Hematopoietic multipotent progenitor cell (in vitro differentiated cells): ENCODE measurements at regions not wholly inside any gene's neighbourhood (a gene's known extent, or its start where the extent isn't known, plus 50 kb on each side); places are given as distances from the start of the nearest gene placed in this dataset.
A peak's percentile ranks its signal among the peaks of the same experiment; 100 is the strongest.
"Not testable (repeated sequence)": the region's sequence is repeated elsewhere in the genome, so short reads cannot be mapped to it uniquely, and the experiment has no call there.

Experiments
- DNase-seq, 3 donors: peaks; one replicate each; pipeline ENCODE4 v3.0.0-alpha.2; 2011 to 2015; ENCODE audit warnings: low read depth in 2 of 3, low spot score in 2 of 3

- DNase-seq: no peak
Measured at GRCh38 chr5:117679046-117679445, 1104.4 kb upstream of the SEMA6A start.

- DNase-seq: no peak
Measured at GRCh38 chr5:117675646-117676045, 1101.0 kb upstream of the SEMA6A start.

- no peak for DNase-seq
Measured at GRCh38 chr5:117671551-117671950, 1096.9 kb upstream of the SEMA6A start.

- no peak for DNase-seq
Measured at GRCh38 chr5:117667105-117667504, 1092.5 kb upstream of the SEMA6A start.

- no peak for DNase-seq
Measured at GRCh38 chr5:117665121-117665520, 1090.5 kb upstream of the SEMA6A start.

- no peak for DNase-seq
Measured at GRCh38 chr5:117662361-117662760, 1087.7 kb upstream of the SEMA6A start.

GRCh38 chr5:117657541-117657940, 1082.9 kb upstream of the SEMA6A start:
- no peak for DNase-seq

GRCh38 chr5:117652958-117653280, 1078.3 kb upstream of the SEMA6A start:
- DNase-seq: no peak

- no peak for DNase-seq
Measured at GRCh38 chr5:117652036-117652957, 1077.7 kb upstream of the SEMA6A start.

- DNase-seq: no peak
Measured at GRCh38 chr5:117649821-117650220, 1075.2 kb upstream of the SEMA6A start.

- DNase-seq: no peak
Measured at GRCh38 chr5:117645400-117645799, 1070.8 kb upstream of the SEMA6A start.

- no peak for DNase-seq
Measured at GRCh38 chr5:117638581-117638980, 1064.0 kb upstream of the SEMA6A start.

GRCh38 chr5:117633093-117633492, 1058.5 kb upstream of the SEMA6A start:
- no peak for DNase-seq

GRCh38 chr5:117624201-117624600, 1049.6 kb upstream of the SEMA6A start:
- DNase-seq: no peak

- DNase-seq: peak in 1 of 3 donors; percentile 39
Measured at GRCh38 chr5:117623042-117623805, 1048.6 kb upstream of the SEMA6A start.

- DNase-seq: no peak
Measured at GRCh38 chr5:117621921-117622320, 1047.3 kb upstream of the SEMA6A start.

GRCh38 chr5:117615226-117615625, 1040.6 kb upstream of the SEMA6A start:
- DNase-seq: no peak

GRCh38 chr5:117614408-117614807, 1039.8 kb upstream of the SEMA6A start:
- DNase-seq: no peak

GRCh38 chr5:117604845-117605244, 1030.2 kb upstream of the SEMA6A start:
- DNase-seq: no peak

- not testable (repeated sequence) for DNase-seq
Measured at GRCh38 chr5:117599811-117600210, 1025.2 kb upstream of the SEMA6A start.

- DNase-seq: no peak
Measured at GRCh38 chr5:117594166-117594565, 1019.5 kb upstream of the SEMA6A start.

GRCh38 chr5:117590944-117591343, 1016.3 kb upstream of the SEMA6A start:
- peak in 2 of 3 donors; percentile 29 to 76 for DNase-seq
